HG02642 (cell line): ENCODE measurements at regions not wholly inside any gene's neighbourhood (a gene's known extent, or its start where the extent isn't known, plus 50 kb on each side); places are given as distances from the start of the nearest gene placed in this dataset.
A peak's percentile ranks its signal among the peaks of the same experiment; 100 is the strongest.

ENCODE experiments used
- ATAC-seq: cut with Tn5 transposase; IDR thresholded peaks from one replicate; pipeline ENCODE4 v1.9.1; 2021; ENCODE audit warnings: mild to moderate bottlenecking; ENCODE audit not compliant: unreplicated experiment, poor library complexity

GRCh38 chr7:26100406-26101339 is 51.3 kb upstream of the NFE2L3 start:
- ATAC-seq = peak; percentile 27

- ATAC-seq = peak; percentile 73
Observed at GRCh38 chr7:26101361-26102151, 50.4 kb upstream of the NFE2L3 start.

- ATAC-seq = no peak
Observed at GRCh38 chr7:26102176-26102575, 49.8 kb upstream of the NFE2L3 start.
